CD1c-positive myeloid dendritic cell (primary cell): ENCODE measurements at regions not wholly inside any gene's neighbourhood (a gene's known extent, or its start where the extent isn't known, plus 50 kb on each side); places are given as distances from the start of the nearest gene placed in this dataset.

Experiments
- DNase-seq: peaks from one replicate; pipeline ENCODE4 v3.0.0-alpha.2; 2016; ENCODE audit errors: extremely low spot score

DNA sequence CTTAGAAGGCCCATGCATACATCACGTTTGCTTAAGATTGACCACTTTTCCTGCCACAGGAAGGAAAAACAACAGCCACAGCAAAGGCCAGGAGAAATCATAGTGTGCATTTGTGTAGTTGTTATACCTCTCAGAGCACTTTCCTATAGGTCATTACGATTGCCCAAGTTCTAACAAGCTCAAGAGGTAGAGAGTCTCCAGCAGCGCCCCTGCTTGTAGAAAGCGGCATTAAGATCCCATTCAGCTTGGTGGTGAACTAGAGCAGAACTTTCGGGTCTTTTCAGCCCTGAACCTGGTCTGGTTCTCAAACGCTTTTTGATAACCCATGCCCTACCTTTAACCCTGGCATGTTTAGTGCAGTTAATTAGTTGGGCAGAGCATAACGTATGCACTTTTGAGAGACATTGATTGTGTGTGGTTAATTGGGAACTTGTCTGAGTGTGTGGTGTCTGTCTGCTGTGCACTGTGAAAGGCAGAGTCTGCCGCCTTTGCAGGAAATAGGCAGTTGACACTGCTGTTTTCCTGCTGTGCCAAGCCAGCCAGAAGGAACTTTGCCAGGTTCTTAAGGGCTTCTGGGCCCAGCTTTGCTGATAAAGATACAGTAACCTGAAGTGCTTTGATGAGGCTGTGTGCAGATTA, 109.9 kb upstream of the CLMP start:
- DNase-seq = no peak

DNA sequence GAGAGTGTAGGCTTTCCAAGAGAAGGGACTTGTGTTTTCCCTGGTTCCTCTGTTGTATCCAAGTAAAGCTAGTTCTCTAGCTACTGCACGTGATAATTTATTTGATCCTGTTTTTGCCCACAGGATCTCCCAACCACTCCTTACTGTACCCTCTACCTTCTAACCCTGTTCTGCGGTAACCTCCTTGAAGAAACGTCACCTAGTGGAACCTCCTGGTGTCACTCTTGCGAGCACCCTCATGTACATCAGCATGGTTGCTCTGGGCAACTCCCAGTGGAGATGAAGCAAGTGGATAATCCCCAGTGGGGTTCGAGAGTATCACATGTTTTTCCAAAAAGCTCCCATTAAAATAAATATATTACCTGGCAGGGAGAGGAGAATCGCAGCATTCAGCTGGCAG, 108.9 kb upstream of the CLMP start:
- no peak for DNase-seq

DNA sequence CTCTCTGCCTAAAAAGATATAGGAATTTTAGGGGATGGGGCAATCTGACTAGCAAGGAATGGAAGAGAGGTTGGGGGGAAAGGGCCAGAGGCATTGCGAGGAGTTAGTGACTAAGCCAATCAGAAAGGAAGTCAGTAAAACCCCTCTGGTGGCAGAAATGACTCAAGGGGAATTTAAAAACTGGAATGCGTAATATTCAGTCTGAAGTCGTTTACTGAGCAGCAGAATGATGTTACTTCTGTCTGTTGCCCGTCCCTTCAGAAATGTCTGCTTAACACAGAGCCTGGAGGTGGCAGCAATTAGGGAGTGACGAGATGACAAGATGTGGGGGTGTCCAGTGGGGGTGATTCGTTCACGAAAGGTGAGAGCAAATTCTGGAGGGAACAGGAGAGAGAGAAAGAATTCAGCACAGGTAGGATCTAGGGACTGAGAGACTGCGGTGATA, 107.7 kb upstream of the CLMP start:
- peak; percentile 45 for DNase-seq

- DNase-seq = peak; percentile 67
Observed at GRCh38 chr11:123301696-123302400, 106.8 kb upstream of the CLMP start.

GRCh38 chr11:123301013-123301591, 106.1 kb upstream of the CLMP start:
- DNase-seq = peak; percentile 63

- DNase-seq = no peak
Observed at GRCh38 chr11:123299721-123300120, 104.7 kb upstream of the CLMP start.

DNA sequence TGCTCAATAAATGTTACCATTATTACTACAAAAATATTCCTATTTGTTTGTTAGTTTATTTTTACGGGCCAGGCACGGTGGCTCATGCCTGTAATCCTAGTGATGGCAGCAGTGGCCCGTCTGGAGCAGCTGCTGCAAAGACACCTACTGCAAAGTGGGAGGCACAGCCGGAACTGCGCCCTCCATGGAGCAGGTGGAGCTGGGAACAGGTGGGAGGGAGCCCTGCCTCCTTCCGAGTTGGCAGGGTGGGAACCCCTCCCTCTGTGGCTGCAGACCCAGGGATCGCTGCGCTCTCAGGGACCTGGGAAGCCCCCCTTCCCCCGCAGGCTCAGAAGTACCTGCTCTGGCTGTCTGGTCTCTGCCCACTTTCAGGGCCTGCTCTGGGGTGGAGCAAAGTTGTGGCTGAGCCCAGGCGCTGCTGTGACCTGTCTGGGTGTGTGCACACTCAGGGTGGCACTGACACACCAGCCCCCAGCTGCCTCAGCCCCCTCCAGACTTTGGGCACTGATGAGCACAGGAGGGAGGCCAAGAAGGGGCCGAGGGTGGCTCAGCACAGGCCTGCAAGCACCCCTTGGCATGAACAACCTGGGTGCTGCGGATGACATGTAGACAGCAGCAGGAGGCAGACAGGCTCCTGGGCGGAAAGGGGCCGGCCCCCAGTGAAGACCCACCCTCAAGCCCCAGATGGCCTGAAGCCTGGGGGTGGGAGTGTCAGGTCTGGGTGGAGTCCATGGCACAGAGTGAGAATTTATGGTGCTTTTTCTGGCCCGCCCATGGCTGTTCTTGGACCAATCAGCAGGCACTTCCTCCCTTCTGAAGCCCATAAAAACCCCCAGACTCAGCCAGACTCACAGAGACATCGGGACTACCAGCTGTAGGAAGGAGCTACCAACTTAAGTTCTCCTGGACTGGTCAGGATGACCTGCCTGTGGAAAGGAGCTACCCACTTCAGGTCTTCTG, 103.7 kb upstream of the CLMP start:
- DNase-seq = no peak

DNA sequence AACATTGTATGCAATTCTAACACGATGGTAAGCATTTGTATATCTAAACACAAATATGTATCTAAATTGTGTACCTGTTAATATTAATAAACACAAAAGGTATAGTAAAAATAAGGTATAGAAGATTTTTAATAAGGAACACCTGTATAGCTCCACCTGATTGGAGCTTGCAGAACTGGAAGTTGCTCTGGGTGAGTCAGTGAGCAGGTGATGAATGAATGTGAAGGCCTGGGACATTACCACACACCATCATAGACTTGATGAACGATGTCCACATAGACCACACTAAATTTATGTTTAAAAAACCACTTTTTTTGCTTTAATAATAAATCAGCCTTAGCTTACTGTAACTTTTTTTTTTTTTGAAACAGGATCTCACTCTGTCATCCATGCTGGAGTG, 97.6 kb upstream of the CLMP start:
- no peak for DNase-seq

DNA sequence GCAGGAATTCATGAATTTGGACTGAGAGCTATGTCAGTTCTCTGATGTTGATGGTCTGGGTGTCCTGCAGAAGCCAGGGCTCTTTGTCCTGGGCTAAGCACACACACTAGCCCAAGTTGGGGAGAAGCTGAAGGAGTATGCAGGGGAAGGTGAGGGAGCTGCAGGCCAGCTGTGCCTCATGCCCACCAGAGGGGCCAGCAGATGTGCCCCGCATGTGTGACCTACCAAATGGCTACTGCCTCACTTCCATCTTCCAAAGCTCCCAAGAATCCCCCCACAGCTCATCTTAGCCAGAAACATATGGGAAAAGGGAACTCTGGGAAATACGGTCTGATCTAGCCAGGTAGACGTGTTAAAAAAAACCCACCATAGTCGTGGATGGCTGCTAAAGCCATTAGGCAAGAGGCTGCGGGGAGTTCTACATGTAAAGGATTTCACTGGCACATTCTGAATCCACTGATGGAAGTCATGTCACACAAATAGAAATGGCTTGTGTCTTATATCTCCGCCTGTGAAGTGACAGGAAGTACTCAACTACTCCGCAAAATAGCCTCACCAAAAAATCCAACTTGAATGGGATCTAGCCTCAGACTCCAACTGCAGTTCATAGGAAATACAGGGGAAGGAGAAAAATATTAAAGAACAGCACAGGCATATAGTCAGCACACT, 96.3 kb upstream of the CLMP start:
- DNase-seq = no peak

- no peak for DNase-seq
Observed at GRCh38 chr11:123286761-123287160, 91.7 kb upstream of the CLMP start.

- DNase-seq = no peak
Observed at GRCh38 chr11:123286255-123286654, 91.2 kb upstream of the CLMP start.

- no peak for DNase-seq
Observed at GRCh38 chr11:123284454-123284853, 89.4 kb upstream of the CLMP start.

DNA sequence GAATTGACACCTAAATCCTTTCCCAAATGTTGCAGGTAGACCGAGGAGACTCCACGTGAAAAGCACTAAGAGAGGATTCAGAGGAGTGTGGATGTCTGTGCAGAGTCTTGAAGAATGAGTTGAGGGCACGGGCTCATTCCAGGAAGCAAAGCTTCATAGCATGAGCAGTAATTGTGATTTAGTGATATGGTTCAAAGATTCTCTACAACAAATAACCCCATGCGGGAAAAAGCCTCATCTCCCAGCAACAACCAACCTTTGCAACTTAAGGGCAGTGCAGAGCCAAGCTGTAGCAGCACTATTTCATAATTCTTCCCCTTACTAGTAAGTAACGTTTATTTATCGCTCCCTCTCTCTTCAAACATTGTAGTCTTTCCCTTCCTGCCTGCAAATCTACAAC, 87.5 kb upstream of the CLMP start:
- no peak for DNase-seq

- DNase-seq = no peak
Observed at GRCh38 chr11:123273616-123274015, 78.6 kb upstream of the CLMP start.

DNA sequence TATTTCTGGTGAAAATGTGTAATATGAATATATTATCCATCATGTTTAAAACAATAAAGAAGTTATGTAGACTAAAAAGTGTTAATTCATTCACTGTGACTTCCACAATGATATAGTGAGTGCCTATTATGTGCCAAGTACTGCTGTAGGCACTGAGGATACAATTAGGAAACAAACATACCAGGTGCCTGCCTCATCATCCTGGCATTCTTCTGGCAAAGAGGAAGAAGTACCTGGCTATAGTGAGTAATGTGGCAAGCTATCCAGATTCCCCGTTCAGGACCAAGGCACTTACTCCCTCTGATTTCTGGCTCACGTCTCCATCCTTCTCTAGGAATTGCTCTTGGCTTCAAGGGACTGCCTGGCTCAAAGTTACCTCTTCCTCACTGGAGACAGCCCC, 77.5 kb upstream of the CLMP start:
- no peak for DNase-seq

GRCh38 chr11:123268156-123268555, 73.1 kb upstream of the CLMP start:
- no peak for DNase-seq

DNA sequence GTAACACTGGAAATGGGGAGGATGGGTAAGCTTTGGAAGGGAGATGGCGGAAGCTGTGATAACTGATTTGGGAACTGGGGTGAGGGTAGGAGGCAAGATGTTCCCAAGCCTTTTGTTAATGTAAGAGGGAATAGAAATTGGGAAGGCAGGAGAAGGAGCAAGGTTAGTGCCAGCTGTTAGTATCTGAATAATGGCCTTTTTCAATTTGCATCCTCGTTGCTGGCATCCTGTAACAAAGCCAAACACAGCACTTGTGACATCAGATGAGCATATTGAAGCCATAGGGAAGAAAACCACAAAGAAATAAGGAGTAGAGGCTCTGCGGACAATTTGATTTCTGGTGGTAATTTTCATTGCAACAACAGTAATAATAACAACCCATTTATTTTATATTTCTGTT, 70.9 kb upstream of the CLMP start:
- DNase-seq = no peak

- DNase-seq = no peak
Observed at GRCh38 chr11:123264431-123264780, 69.4 kb upstream of the CLMP start.

DNA sequence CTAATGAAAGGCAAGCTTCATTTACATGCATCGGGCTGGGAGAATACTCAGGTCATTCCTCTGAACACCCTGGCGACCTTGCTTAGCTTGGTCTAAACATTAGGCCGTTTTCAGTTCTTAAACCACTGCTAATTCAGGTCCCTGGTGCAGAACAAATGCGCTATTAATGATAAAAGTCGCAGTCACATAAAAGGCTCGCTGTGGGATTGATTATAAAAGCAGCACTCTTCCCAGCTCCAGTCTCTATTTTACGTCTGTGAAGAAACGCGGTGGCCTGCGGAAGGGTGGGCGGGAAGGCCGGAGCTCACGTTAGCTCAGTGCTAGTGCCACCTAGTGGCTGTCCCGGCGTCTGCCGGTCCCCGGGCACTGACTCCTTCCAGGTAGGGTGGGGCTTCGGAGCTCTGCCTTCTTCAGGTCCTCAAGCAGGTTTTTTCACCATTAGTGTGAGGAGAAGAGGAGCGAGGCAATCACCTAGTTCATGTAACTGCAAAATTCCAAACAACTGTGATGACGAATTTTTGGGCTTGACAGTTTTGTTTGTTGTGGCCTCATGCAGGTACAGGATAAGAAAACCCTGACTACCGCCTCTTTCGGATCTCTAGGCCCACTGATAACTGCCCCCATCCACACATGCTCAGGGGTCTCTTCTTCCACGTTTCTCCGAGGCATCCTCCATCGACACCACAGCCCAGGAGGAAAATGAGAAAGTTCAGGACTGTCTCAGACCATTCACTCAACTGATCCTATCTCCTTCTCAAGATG, 66.5 kb upstream of the CLMP start:
- peak; percentile 83 for DNase-seq

- DNase-seq = peak; percentile 22
Observed at GRCh38 chr11:123260511-123261211, 65.6 kb upstream of the CLMP start.
